Mesodermal cell (in vitro differentiated cells): ENCODE measurements at regions not wholly inside any gene's neighbourhood (a gene's known extent, or its start where the extent isn't known, plus 50 kb on each side); places are given as distances from the start of the nearest gene placed in this dataset.

ENCODE experiments used
- H3K27ac ChIP-seq: 2 replicates; pipeline ENCODE4 v1.7.0; 2013; ENCODE audit warnings: mild to moderate bottlenecking, low read depth, low read length, moderate library complexity; ENCODE audit not compliant: severe bottlenecking
- H3K36me3 ChIP-seq: 2 replicates; pipeline ENCODE4 v1.7.1; 2013; ENCODE audit warnings: mild to moderate bottlenecking, low read length, moderate library complexity; ENCODE audit not compliant: control insufficient read depth, insufficient read depth
- H3K4me1 ChIP-seq: one replicate; pipeline ENCODE4 v1.7.1; 2013; ENCODE audit warnings: mild to moderate bottlenecking, low read length; ENCODE audit not compliant: insufficient read depth, control insufficient read depth, poor library complexity, severe bottlenecking
- H3K4me3 ChIP-seq: 2 replicates; pipeline ENCODE4 v1.7.0; 2013; ENCODE audit warnings: low read length, control low read depth, mild to moderate bottlenecking; ENCODE audit not compliant: insufficient read depth, poor library complexity, severe bottlenecking; ENCODE audit errors: extremely low read depth
- H3K9me3 ChIP-seq: 2 replicates; pipeline ENCODE4 v1.7.1; 2013; ENCODE audit warnings: mild to moderate bottlenecking, low read length, moderate library complexity; ENCODE audit not compliant: control insufficient read depth
- WGBS, 2 experiments: methylation state at CpG; one replicate each; pipeline ENCODE4 v1.1.5; 2013; ENCODE audit warnings: missing lambda C conversion rate in 2 of 2; ENCODE audit not compliant: insufficient coverage in 2 of 2; 5-methylcytosine and 5-hydroxymethylcytosine counted together

- no peaks in the 10 kb centered on the region for H3K9me3 ChIP-seq
- H3K36me3 ChIP-seq: no peaks in the 10 kb centered on the region
- no peak overlapping the region for H3K4me3 ChIP-seq
- no peak overlapping the region for H3K27ac ChIP-seq
- no peaks in the 10 kb centered on the region for H3K4me1 ChIP-seq
- no CpG with 5 or more reads among the region's 2 CpGs for WGBS, 2 experiments
Observed at GRCh38 chr12:93144109-93144508, 215.0 kb upstream of the EEA1 start.

- Histone ChIP-seq H3K9me3 (no peaks in the 10 kb centered on the region), H3K4me1 (no peaks in the 10 kb centered on the region), H3K27ac (no peak overlapping the region), H3K36me3 (no peaks in the 10 kb centered on the region), H3K4me3 (no peak overlapping the region)
- 91 to 95% methylated on average over 3 to 5 of the region's 5 CpGs for WGBS, 2 experiments
Observed at GRCh38 chr12:93145086-93145485, 216.0 kb upstream of the EEA1 start.

GRCh38 chr12:93146263-93146939 is 217.3 kb upstream of the EEA1 start:
- Histone ChIP-seq H3K27ac (no peak overlapping the region), H3K4me3 (no peak overlapping the region), H3K9me3 (no peaks in the 10 kb centered on the region), H3K4me1 (no peaks in the 10 kb centered on the region), H3K36me3 (no peaks in the 10 kb centered on the region)
- 71 to 91% methylated on average over 1 to 2 of the region's 4 CpGs for WGBS, 2 experiments

GRCh38 chr12:93146970-93147369 is 217.9 kb upstream of the EEA1 start:
- H3K27ac ChIP-seq: no peak overlapping the region
- H3K4me1 ChIP-seq: no peaks in the 10 kb centered on the region
- no peak overlapping the region for H3K4me3 ChIP-seq
- no peaks in the 10 kb centered on the region for H3K36me3 ChIP-seq
- H3K9me3 ChIP-seq: no peaks in the 10 kb centered on the region

GRCh38 chr12:93148412-93148811 is 219.3 kb upstream of the EEA1 start:
- Histone ChIP-seq H3K4me1 (no peaks in the 10 kb centered on the region), H3K27ac (no peak overlapping the region), H3K4me3 (no peak overlapping the region), H3K36me3 (no peaks in the 10 kb centered on the region), H3K9me3 (no peaks in the 10 kb centered on the region)
- 83 to 88% methylated on average over 1 of the region's 3 CpGs for WGBS, 2 experiments

GRCh38 chr12:93149229-93149628 is 220.1 kb upstream of the EEA1 start:
- 94 to 100% methylated on average over 2 of the region's 2 CpGs for WGBS, 2 experiments
- Histone ChIP-seq H3K4me3 (no peak overlapping the region), H3K9me3 (no peaks in the 10 kb centered on the region), H3K4me1 (no peaks in the 10 kb centered on the region), H3K36me3 (no peaks in the 10 kb centered on the region), H3K27ac (no peak overlapping the region)

- H3K4me3 ChIP-seq: no peak overlapping the region
- no peak overlapping the region for H3K27ac ChIP-seq
- no peaks in the 10 kb centered on the region for H3K4me1 ChIP-seq
- WGBS, 2 experiments: 78 to 96% methylated on average over 2 to 4 of the region's 5 CpGs
- H3K36me3 ChIP-seq: no peaks in the 10 kb centered on the region
- peaks cover 5% of the 10 kb centered on the region for H3K9me3 ChIP-seq
Observed at GRCh38 chr12:93151079-93151762, 222.1 kb upstream of the EEA1 start.

- 92 to 100% methylated on average over 2 of the region's 2 CpGs for WGBS, 2 experiments
- no peaks in the 10 kb centered on the region for H3K36me3 ChIP-seq
Observed at GRCh38 chr12:93152617-93153016, 223.5 kb upstream of the EEA1 start.

GRCh38 chr12:93153321-93153720 is 224.2 kb upstream of the EEA1 start:
- H3K4me3 ChIP-seq: no peak overlapping the region
- H3K27ac ChIP-seq: no peak overlapping the region
- peaks cover 13% of the 10 kb centered on the region for H3K9me3 ChIP-seq
- no peaks in the 10 kb centered on the region for H3K36me3 ChIP-seq
- H3K4me1 ChIP-seq: no peaks in the 10 kb centered on the region
- WGBS, 2 experiments: 100% methylated on average over 1 of the region's 3 CpGs

More at GRCh38 chr12:93152617-93153016, 223.5 kb upstream of the EEA1 start:
- Histone ChIP-seq H3K4me3 (no peak overlapping the region), H3K27ac (no peak overlapping the region), H3K4me1 (no peaks in the 10 kb centered on the region), H3K9me3 (peaks cover 9% of the 10 kb centered on the region)

GRCh38 chr12:93154096-93154728 is 223.5 kb upstream of the NUDT4 start:
- H3K27ac ChIP-seq: no peak overlapping the region
- no peaks in the 10 kb centered on the region for H3K4me1 ChIP-seq
- H3K36me3 ChIP-seq: no peaks in the 10 kb centered on the region
- WGBS, 2 experiments: 89 to 95% methylated on average over 1 to 4 of the region's 5 CpGs
- H3K4me3 ChIP-seq: no peak overlapping the region
- peaks cover 18% of the 10 kb centered on the region for H3K9me3 ChIP-seq
